ENCODE measurements at regions not wholly inside any gene's neighbourhood (a gene's known extent, or its start where the extent isn't known, plus 50 kb on each side); places are given as distances from the start of the nearest gene placed in this dataset.

GRCh38 chr11:37371346-37371970 lies 773.4 kb upstream of the RAG2 start:
- no peak overlapping the region for H3K4me3 ChIP-seq
- intact Hi-C loops (cut with micrococcal nuclease): no loop called here
- peaks cover 38% of the 10 kb centered on the region for H3K9me3 ChIP-seq (replicated peaks)
- no peak for DNase-seq
- H3K27me3 ChIP-seq (ENCODE audit: low read depth): no peaks in the 10 kb centered on the region
- H3K27ac ChIP-seq (replicated peaks): no peak overlapping the region
- no peak for TF ChIP-seq CTCF (IDR thresholded peaks at IDR 0.05; ENCODE audit: borderline replicate concordance)
- no peaks in the 10 kb centered on the region for H3K4me1 ChIP-seq
- H3K36me3 ChIP-seq: no peaks in the 10 kb centered on the region

- Histone ChIP-seq H3K9me3 (replicated peaks) (peaks cover 37% of the 10 kb centered on the region), H3K4me3 (no peak overlapping the region), H3K27ac (replicated peaks) (no peak overlapping the region), H3K4me1 (no peaks in the 10 kb centered on the region), H3K36me3 (no peaks in the 10 kb centered on the region), H3K27me3 (ENCODE audit: low read depth) (no peaks in the 10 kb centered on the region)
- no peak for TF ChIP-seq CTCF (IDR thresholded peaks at IDR 0.05; ENCODE audit: borderline replicate concordance)
- intact Hi-C loops (cut with micrococcal nuclease): no loop called here
- no peak for DNase-seq
Observed at GRCh38 chr11:37370817-37371216, 772.8 kb upstream of the RAG2 start.

- Histone ChIP-seq H3K27me3 (ENCODE audit: low read depth) (no peaks in the 10 kb centered on the region), H3K27ac (replicated peaks) (no peak overlapping the region), H3K4me1 (no peaks in the 10 kb centered on the region), H3K9me3 (replicated peaks) (peaks cover 64% of the 10 kb centered on the region), H3K4me3 (no peak overlapping the region), H3K36me3 (no peaks in the 10 kb centered on the region)
- TF ChIP-seq CTCF (IDR thresholded peaks at IDR 0.05; ENCODE audit: borderline replicate concordance): no peak
- DNase-seq: no peak
- intact Hi-C loops (cut with micrococcal nuclease): no loop called here
Observed at GRCh38 chr11:37364246-37364839, 766.3 kb upstream of the RAG2 start.

GRCh38 chr11:37353192-37353591 lies 755.2 kb upstream of the RAG2 start:
- no peak overlapping the region for H3K27ac ChIP-seq (replicated peaks)
- no peak for TF ChIP-seq CTCF (IDR thresholded peaks at IDR 0.05; ENCODE audit: borderline replicate concordance)
- H3K27me3 ChIP-seq (ENCODE audit: low read depth): no peaks in the 10 kb centered on the region
- intact Hi-C loops (cut with micrococcal nuclease): no loop called here
- no peak overlapping the region for H3K4me3 ChIP-seq
- H3K4me1 ChIP-seq: no peaks in the 10 kb centered on the region
- no peak for DNase-seq
- peaks cover 11% of the 10 kb centered on the region for H3K9me3 ChIP-seq (replicated peaks)
- no peaks in the 10 kb centered on the region for H3K36me3 ChIP-seq

GRCh38 chr11:37352485-37352884 lies 754.4 kb upstream of the RAG2 start:
- H3K27me3 ChIP-seq (ENCODE audit: low read depth): no peaks in the 10 kb centered on the region
- H3K36me3 ChIP-seq: no peaks in the 10 kb centered on the region
- intact Hi-C loops (cut with micrococcal nuclease): no loop called here
- no peak overlapping the region for H3K4me3 ChIP-seq
- no peak for DNase-seq
- H3K27ac ChIP-seq (replicated peaks): no peak overlapping the region
- TF ChIP-seq CTCF (IDR thresholded peaks at IDR 0.05; ENCODE audit: borderline replicate concordance): no peak
- H3K9me3 ChIP-seq (replicated peaks): peaks cover 6% of the 10 kb centered on the region
- no peaks in the 10 kb centered on the region for H3K4me1 ChIP-seq

All from left ventricle myocardium inferior (tissue), 1 donor.